ENCODE measurements at regions not wholly inside any gene's neighbourhood (a gene's known extent, or its start where the extent isn't known, plus 50 kb on each side); places are given as distances from the start of the nearest gene placed in this dataset.

GRCh38 chr10:76643511-76643911 is 994.1 kb downstream of the KCNMA1 start:
- POLR2A ChIA-PET (ENCODE audit: unreplicated experiment) = no interaction called here
- intact Hi-C loops (cut with micrococcal nuclease) = no loop called here

DNA sequence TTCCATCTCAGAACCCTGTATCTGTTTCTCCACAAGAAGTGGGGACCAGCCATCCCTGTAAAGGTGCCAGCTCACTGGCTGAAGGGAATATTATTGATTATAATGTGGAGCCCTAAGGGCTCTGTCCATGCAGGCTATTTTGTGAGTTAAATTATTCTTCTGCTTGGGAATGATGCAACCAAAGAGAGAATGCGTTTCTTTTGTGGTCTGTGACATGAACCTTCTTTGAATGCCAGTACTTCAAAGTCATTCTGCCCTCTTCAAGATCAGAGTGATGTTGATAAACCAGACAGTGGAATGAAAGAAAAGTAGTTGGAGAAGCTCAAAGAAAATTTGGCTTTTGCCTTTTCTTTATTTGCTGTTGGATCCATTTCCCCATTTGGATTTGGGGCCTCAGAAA is 995.2 kb downstream of the KCNMA1 start:
- TF ChIP-seq EZH2phosphoT487 (IDR thresholded peaks at IDR 0.05; ENCODE audit: borderline replicate concordance, low read length) = no peak
- TF ChIP-seq, protein P1, sequence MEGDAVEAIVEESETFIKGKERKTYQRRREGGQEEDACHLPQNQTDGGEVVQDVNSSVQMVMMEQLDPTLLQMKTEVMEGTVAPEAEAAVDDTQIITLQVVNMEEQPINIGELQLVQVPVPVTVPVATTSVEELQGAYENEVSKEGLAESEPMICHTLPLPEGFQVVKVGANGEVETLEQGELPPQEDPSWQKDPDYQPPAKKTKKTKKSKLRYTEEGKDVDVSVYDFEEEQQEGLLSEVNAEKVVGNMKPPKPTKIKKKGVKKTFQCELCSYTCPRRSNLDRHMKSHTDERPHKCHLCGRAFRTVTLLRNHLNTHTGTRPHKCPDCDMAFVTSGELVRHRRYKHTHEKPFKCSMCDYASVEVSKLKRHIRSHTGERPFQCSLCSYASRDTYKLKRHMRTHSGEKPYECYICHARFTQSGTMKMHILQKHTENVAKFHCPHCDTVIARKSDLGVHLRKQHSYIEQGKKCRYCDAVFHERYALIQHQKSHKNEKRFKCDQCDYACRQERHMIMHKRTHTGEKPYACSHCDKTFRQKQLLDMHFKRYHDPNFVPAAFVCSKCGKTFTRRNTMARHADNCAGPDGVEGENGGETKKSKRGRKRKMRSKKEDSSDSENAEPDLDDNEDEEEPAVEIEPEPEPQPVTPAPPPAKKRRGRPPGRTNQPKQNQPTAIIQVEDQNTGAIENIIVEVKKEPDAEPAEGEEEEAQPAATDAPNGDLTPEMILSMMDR (conservative IDR thresholded peaks at IDR 0.05; ENCODE audit: low read depth, low read length) = no peak
- TF ChIP-seq EZH2 (IDR thresholded peaks at IDR 0.05; ENCODE audit: low read length, unreplicated experiment) = no peak
- Histone ChIP-seq H3K27ac (ENCODE audit: low read length) (no peak overlapping the region), H3K27me3 (ENCODE audit: low read length) (peaks cover 44% of the 10 kb centered on the region), H4K20me1 (ENCODE audit: low read length) (no peaks in the 10 kb centered on the region), H3K4me2 (ENCODE audit: low read length) (no peak overlapping the region), H3K79me2 (ENCODE audit: low read length) (no peaks in the 10 kb centered on the region), H3K36me3 (ENCODE audit: low read depth, low read length) (no peaks in the 10 kb centered on the region), H3K9me3 (ENCODE audit: low read length) (no peaks in the 10 kb centered on the region), H3K9ac (ENCODE audit: low read length) (no peak overlapping the region), H3F3A (ENCODE audit: low read length, unreplicated experiment) (no peaks in the 10 kb centered on the region), H3K4me1 (ENCODE audit: insufficient read depth, low read length) (no peaks in the 10 kb centered on the region), H3K9me2 (replicated peaks; ENCODE audit: low read length) (no peaks in the 10 kb centered on the region), H2AFZ (ENCODE audit: low read length) (no peak overlapping the region), H3K4me3 (ENCODE audit: low read length) (no peak overlapping the region)
- DNase-seq (no peak), ATAC-seq (no peak)
- ChIA-PET POLR2A (ENCODE audit: unreplicated experiment) (no interaction called here), CTCF (no interaction called here)
- no TSS peak for BruUV-seq (replicated peaks)
- intact Hi-C loops (cut with micrococcal nuclease) = no loop called here

More at GRCh38 chr10:76643511-76643911, 994.1 kb downstream of the KCNMA1 start:
- Histone ChIP-seq H2AFZ (ENCODE audit: low read length) (no peak overlapping the region), H3K9me3 (ENCODE audit: low read length) (no peaks in the 10 kb centered on the region), H3K27ac (ENCODE audit: low read length) (no peak overlapping the region), H3F3A (ENCODE audit: low read length, unreplicated experiment) (no peaks in the 10 kb centered on the region), H3K9me2 (replicated peaks; ENCODE audit: low read length) (no peaks in the 10 kb centered on the region), H3K36me3 (ENCODE audit: low read depth, low read length) (no peaks in the 10 kb centered on the region), H3K79me2 (ENCODE audit: low read length) (no peaks in the 10 kb centered on the region), H3K4me1 (ENCODE audit: insufficient read depth, low read length) (no peaks in the 10 kb centered on the region), H3K4me3 (ENCODE audit: low read length) (no peak overlapping the region), H3K4me2 (ENCODE audit: low read length) (no peak overlapping the region), H4K20me1 (ENCODE audit: low read length) (no peaks in the 10 kb centered on the region), H3K9ac (ENCODE audit: low read length) (no peak overlapping the region), H3K27me3 (ENCODE audit: low read length) (peaks cover 38% of the 10 kb centered on the region)
- DNase-seq (no peak), ATAC-seq (no peak)
- TF ChIP-seq, protein P1 (conservative IDR thresholded peaks at IDR 0.05; ENCODE audit: low read depth, low read length) = no peak
- TF ChIP-seq EZH2phosphoT487 (IDR thresholded peaks at IDR 0.05; ENCODE audit: borderline replicate concordance, low read length) = no peak
- TF ChIP-seq EZH2 (IDR thresholded peaks at IDR 0.05; ENCODE audit: low read length, unreplicated experiment) = no peak
- CTCF ChIA-PET = no interaction called here
- BruUV-seq (replicated peaks) = no TSS peak

- no peak overlapping the region for H3K4me2 ChIP-seq (ENCODE audit: low read length)
- ChIA-PET CTCF (interaction anchor here (0.6 kb wide), 1 partner anchor 471 kb away, joined by 9 read pairs; no protein-coding TSS in a partner anchor), POLR2A (ENCODE audit: unreplicated experiment) (interaction anchor here (0.6 kb wide), 1 partner anchor 190 kb away, joined by 9 read pairs; no protein-coding TSS in a partner anchor)
- H2AFZ ChIP-seq (ENCODE audit: low read length) = no peak overlapping the region
- no peaks in the 10 kb centered on the region for H4K20me1 ChIP-seq (ENCODE audit: low read length)
- no peaks in the 10 kb centered on the region for H3K36me3 ChIP-seq (ENCODE audit: low read depth, low read length)
- H3K4me3 ChIP-seq (ENCODE audit: low read length) = no peak overlapping the region
- no peak for TF ChIP-seq EZH2 (IDR thresholded peaks at IDR 0.05; ENCODE audit: low read length, unreplicated experiment)
- TF ChIP-seq, protein P1 (conservative IDR thresholded peaks at IDR 0.05; ENCODE audit: low read depth, low read length) = no peak
- TF ChIP-seq EZH2phosphoT487 (IDR thresholded peaks at IDR 0.05; ENCODE audit: borderline replicate concordance, low read length) = no peak
- intact Hi-C loops (cut with micrococcal nuclease) = no loop called here
- no peaks in the 10 kb centered on the region for H3K9me3 ChIP-seq (ENCODE audit: low read length)
- no peaks in the 10 kb centered on the region for H3K4me1 ChIP-seq (ENCODE audit: insufficient read depth, low read length)
- no peaks in the 10 kb centered on the region for H3K79me2 ChIP-seq (ENCODE audit: low read length)
- no peak overlapping the region for H3K27ac ChIP-seq (ENCODE audit: low read length)
- ATAC-seq = no peak
- no TSS peak for BruUV-seq (replicated peaks)
- H3K9me2 ChIP-seq (replicated peaks; ENCODE audit: low read length) = no peaks in the 10 kb centered on the region
- H3K9ac ChIP-seq (ENCODE audit: low read length) = no peak overlapping the region
- H3K27me3 ChIP-seq (ENCODE audit: low read length) = peaks cover 42% of the 10 kb centered on the region
- no peaks in the 10 kb centered on the region for H3F3A ChIP-seq (ENCODE audit: low read length, unreplicated experiment)
- no peak for DNase-seq
Observed at GRCh38 chr10:76641215-76641614, 996.4 kb downstream of the KCNMA1 start.
